A549 (cell line): ENCODE measurements at regions not wholly inside any gene's neighbourhood (a gene's known extent, or its start where the extent isn't known, plus 50 kb on each side); places are given as distances from the start of the nearest gene placed in this dataset.

Source experiments
- KDM1A ChIP-seq: fragments of 200-600 bp; sonication (generic); IDR thresholded peaks from 2 replicates; pipeline ENCODE4 v1.6.1; 2016; ENCODE audit warnings: low read depth, mild to moderate bottlenecking
- KDM5A ChIP-seq: fragments of 200-600 bp; sonication (generic); IDR thresholded peaks from 2 replicates; pipeline ENCODE4 v1.6.1; 2016; ENCODE audit warnings: antibody characterized with exemption, mild to moderate bottlenecking
- MAFK ChIP-seq: fragments of 450-650 bp; IDR thresholded peaks from 2 replicates; pipeline ENCODE4 v1.6.1; 2014; ENCODE audit not compliant: partially characterized antibody
- POLR2A ChIP-seq: IDR thresholded peaks from 2 replicates; pipeline ENCODE4 v1.6.1; 2012; ENCODE audit warnings: mild to moderate bottlenecking, low read length
- RAD21 ChIP-seq, 2 experiments: fragments of >200 bp in 1 of 2; sonication (Bioruptor Twin) in 1 of 2; formaldehyde crosslinking in 1 of 2; IDR thresholded peaks in 1 of 2; conservative IDR thresholded peaks in 1 of 2; 2 replicates in 1 of 2; 3 replicates in 1 of 2; pipeline ENCODE4 v1.6.1; 2012 to 2018; ENCODE audit warnings: inconsistent platforms in 1 of 2
- RCOR1 ChIP-seq: fragments of 150-350 bp; IDR thresholded peaks from 2 replicates; pipeline ENCODE4 v1.6.1; 2014; ENCODE audit warnings: antibody characterized with exemption, low read length, low read depth
- RNF2 ChIP-seq: fragments of 200-600 bp; sonication (generic); IDR thresholded peaks from 2 replicates; pipeline ENCODE4 v1.6.1; 2016; ENCODE audit warnings: low read depth, mild to moderate bottlenecking, antibody characterized with exemption, moderate library complexity, borderline replicate concordance
- TF ChIP-seq, protein P1 (sequence below): fragments of >200 bp; sonication (Bioruptor Twin); formaldehyde crosslinking; IDR thresholded peaks from 3 replicates; pipeline ENCODE4 v1.5.1; 2016
- TF ChIP-seq, protein P2 (sequence below): IDR thresholded peaks from 2 replicates; pipeline ENCODE4 v1.6.1; 2012

DNA sequence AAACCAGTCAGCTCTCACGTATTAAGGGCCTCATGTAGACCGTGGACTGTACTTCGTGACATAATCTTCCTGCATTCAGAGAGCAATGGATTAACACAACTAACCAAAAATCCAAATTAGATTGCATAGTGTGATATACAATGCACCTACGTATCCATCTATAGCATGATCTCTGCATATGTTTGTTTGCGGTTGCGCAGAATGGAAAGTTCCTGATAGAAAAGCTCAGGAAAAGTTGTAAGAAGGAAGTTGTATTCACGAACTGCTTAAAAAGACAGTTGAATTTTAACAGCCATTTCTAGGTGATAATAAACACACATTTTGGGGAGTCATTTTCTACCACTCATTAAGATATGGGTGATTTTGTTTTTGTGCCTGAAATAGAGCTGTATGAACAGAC lies 869.0 kb downstream of the TLE4 start:
- TF ChIP-seq, protein P1, sequence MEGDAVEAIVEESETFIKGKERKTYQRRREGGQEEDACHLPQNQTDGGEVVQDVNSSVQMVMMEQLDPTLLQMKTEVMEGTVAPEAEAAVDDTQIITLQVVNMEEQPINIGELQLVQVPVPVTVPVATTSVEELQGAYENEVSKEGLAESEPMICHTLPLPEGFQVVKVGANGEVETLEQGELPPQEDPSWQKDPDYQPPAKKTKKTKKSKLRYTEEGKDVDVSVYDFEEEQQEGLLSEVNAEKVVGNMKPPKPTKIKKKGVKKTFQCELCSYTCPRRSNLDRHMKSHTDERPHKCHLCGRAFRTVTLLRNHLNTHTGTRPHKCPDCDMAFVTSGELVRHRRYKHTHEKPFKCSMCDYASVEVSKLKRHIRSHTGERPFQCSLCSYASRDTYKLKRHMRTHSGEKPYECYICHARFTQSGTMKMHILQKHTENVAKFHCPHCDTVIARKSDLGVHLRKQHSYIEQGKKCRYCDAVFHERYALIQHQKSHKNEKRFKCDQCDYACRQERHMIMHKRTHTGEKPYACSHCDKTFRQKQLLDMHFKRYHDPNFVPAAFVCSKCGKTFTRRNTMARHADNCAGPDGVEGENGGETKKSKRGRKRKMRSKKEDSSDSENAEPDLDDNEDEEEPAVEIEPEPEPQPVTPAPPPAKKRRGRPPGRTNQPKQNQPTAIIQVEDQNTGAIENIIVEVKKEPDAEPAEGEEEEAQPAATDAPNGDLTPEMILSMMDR: no peak
- no peak for TF ChIP-seq KDM1A
- TF ChIP-seq RNF2: no peak
- TF ChIP-seq, protein P2, sequence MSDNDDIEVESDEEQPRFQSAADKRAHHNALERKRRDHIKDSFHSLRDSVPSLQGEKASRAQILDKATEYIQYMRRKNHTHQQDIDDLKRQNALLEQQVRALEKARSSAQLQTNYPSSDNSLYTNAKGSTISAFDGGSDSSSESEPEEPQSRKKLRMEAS: no peak
- no peak for TF ChIP-seq RCOR1
- no peak for TF ChIP-seq RAD21 (conservative IDR thresholded peaks at IDR 0.05 in 1 of 2, IDR thresholded peaks at IDR 0.05 in 1 of 2)
- TF ChIP-seq MAFK: no peak
- no peak for TF ChIP-seq KDM5A
- no peak for TF ChIP-seq POLR2A
